Islet precursor cell (in vitro differentiated cells): ENCODE measurements at regions not wholly inside any gene's neighbourhood (a gene's known extent, or its start where the extent isn't known, plus 50 kb on each side); places are given as distances from the start of the nearest gene placed in this dataset.
A peak's percentile ranks its signal among the peaks of the same experiment; 100 is the strongest.

Experiments used
- DNase-seq: peaks from one replicate; pipeline ENCODE4 v3.0.0-alpha.2; 2018

DNA sequence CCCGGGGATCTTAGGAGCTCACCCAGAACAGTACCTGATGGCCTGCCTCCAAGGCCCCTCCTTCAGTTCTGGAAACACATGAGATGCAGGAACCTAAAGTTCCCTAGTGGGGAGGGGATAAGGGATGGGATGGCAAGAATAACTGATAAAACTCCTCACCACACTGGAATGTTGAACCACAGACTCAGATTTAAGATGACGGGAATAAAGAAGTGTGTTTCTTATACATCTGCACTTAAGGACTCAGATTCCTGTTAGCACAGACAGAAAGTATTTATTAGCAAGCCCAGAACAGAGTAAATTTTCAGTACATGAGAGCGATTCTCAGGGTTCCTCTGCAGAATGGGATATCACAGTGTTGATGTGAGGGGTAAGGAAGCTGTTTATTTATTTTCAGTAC is 245.2 kb downstream of the TLE3 start:
- DNase-seq, result no peak

DNA sequence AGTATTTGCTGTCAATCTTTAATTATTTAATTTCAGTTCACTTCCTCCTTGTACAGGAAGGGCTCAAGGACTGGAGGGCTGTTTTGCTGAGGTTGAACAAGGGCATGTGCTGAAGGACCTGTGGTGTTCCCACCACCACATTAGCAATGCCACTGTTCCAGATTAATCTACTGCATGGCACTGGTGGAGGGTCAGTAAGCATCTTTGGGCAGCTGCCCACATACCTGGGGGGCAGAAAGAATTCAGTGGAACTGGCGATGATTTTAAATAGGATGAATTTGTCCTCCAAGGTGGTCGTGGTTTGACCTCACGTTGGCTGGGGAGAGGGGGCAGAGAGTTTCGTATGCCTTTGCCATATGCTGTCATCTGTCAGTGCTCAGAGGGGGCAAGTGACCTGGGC is 244.8 kb downstream of the TLE3 start:
- no peak for DNase-seq

DNA sequence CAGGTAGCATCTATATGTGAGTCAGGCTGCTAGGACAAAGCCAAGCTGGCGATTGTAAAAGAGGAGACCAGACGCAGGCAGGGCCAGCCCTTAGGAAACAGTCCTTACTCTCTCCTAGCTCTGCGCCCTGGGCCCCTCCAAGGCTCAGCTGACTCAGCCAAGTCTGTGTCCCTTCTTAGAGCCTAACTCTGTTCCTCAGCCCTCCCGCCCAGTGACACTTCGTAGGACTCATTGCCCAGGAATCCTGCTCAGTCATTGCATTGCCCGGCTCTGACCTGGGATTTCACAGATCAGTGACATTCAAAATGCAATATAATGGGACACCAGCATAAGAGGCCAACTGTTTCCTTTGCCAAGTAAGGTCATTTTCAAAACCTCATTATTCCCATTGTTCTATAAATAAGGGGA is 244.2 kb downstream of the TLE3 start:
- DNase-seq, result peak; percentile 99

DNA sequence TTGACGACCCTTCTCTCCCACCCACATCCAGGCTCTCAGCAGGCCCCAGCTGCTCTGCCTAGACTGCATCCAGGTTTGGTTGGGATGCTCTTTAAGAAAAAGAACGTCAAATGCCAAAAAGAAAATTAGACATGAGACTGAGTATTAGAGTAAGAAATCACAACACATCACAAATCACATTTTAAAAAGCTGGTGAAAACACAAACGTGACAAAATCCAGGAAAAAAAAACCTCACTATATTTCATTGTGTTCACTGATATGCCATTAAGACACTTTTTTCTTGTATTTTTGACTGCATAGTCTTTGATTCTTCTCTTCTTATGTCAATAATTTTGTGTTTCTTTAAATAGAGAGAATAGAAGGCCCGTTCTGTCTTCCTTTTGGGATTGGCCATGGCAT is 243.7 kb downstream of the TLE3 start:
- no peak for DNase-seq

DNA sequence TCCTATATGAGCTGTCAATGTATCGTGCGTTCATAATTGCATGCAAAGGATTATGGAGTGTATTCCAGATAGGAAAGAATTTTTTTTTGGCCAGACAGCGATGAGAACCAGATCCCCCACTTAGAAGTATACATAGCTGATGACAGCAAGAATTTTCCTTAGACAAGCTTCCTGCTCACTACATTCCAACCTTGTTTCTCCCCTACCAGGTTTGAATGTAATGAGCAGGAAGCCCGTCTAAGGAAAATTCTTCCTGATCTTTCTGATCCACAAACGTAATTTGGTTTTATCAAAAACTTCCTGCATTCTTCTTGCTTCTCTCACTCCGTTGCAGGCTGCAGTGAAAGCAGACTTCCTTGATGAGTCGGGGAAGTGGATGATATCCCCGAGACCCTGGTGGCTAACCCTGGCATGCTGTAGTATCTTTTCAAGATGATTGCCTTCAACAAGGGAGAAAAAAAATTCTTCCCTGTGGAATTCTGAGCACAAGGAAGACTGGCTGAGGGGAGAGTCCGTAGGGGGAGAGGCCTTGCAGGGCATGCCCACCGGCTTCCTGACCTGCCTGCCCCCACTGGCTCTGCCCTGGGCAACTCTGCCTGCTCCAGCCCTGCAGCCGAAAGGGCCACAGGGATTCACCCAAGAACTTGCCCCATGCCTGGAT is 243.1 kb downstream of the TLE3 start:
- DNase-seq, result peak; percentile 78

DNA sequence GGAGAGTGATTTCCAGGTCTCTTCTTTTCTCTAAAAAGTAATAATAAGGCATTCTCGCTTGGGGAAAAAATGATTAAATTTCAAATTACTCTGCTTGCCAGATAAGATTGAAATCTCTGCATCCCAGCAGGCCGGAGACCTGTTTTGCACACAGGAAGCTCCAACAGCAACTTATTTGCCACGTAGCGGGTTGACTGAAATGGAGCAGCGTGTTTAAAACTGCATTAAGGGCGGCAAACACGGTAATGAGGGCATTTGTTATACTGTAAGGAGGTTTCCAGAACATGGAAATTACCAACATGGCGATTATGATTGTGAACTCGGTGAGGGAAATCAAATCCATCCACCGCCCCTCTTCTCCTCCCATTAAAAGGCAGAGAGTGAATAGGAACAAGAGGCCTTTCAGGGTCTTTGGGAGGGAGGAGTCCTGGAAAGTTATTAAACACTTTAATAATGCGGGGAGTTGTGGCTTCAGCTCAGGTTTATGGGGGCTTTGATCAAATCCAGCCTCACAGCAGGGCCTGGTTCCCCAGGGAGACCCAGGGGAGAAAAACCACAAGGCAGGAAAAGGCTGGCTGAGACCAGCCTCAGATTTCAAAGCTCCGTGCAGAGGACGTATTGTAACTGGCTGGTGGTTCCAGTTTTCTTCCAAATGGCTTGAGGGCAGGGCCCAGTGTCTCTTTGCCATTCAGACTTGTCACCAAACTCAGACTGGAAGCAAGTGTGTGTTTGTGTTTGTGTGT is 242.3 kb downstream of the TLE3 start:
- DNase-seq, result peak; percentile 75

DNA sequence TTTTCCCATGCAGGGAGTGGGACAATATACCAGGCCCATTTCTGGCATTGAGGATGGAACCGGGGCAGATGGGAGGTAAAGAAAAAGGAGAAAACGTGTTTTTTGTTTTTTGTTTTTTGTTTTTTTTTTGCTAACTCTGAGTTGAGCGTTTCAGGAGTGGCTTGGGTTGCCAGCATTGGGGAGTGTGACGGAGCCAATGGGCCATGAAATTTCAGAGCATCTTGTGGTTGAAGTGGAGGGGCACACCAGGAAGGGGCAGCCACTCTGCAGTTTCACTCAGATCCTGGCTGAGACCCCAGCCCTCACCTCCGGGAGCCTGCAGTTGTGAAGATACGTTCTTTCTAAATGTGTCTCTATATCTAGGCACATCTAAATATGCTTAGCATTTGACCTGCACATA is 240.5 kb downstream of the TLE3 start:
- no peak for DNase-seq

DNA sequence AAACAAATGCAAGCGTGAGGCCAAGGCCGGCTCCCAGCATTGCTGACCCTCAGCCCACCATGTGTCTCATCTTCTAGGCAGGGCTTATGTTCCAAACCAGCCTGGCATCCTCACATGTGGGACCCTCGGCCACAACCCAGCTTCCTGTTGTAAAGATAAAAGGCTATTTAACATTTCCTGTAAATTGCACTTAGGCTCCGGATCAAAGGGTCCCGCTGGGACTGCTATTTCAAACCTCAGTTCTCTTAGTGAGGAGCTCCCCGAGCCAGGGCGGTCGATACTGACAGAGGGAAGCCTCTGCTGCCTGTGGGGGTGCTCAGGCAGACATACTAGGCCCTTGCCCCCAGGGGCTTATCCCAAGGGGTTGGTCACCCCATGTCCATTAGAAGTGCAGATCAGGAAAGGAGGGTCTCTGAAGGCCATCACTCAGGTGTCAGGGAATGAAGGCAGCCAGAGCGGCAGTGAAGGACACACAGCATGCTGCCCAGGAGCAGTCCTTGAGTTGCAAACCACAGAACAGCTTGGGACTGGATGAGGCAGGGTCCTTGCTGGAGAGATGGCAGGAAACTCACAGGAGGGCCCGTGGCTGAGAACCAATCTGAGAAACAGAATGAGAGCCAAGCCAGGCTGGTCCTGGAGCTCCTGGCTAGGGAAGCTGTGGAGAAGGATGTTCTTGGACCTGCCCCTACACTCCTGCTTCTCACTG is 239.9 kb downstream of the TLE3 start:
- peak; percentile 83 for DNase-seq

DNA sequence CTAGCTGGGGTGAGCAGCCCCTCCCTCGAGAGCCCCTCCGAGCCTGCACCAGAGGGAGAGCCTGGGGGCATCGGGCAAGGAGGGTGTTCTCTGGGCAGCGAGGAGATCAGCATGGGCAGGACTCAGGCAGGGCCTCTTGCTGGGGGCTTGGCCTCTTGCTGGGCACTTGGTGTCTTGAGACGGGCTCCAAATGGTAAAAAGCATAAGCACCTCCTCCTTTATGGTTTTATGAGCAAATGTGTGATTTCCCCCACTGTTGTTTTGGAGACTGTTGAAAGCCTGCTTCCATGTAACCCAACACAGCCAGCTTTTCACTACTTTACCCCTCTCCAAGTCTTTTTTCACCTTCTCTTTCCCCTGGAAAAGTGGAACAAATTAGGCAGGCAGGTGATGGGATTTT is 239.3 kb downstream of the TLE3 start:
- DNase-seq, result no peak

DNA sequence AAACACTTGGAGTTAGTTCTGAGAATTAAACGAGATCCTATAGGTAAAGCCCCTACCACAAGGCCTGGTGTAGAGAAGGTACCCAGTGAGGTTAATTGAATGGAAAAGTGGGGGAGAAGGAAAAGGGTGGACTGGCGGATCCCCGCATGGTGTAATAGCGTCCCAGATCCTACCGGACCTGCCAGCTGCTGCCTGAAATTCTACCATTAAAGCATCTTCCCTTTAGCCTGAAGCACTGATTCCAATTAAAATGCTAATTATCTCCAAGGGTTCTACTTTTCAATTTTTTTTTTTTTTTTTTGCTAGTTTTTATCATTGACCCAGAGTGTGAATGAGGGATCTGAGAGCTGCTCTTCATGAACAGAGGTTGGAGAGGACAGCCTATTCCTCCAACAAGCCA is 237.9 kb downstream of the TLE3 start:
- no peak for DNase-seq

DNA sequence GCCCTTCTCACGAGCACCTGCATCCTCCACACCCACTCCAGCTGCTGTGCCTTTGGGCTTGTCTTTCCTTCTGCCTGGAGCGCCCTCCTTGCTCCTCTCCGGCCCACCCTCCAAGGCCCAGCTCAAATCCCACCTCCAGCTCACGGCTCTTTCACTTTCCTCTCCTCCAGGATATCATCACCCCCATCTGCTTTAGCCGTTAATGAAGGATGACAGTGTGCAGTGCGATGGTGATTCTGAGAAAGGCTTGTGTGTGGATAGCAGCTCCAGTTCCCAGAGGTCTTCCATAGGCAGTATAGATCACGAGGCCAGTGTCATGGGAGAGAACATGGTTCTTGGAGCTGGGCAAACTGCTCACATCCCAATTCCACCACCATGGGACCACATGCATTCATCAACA is 237.4 kb downstream of the TLE3 start:
- DNase-seq, result no peak

DNA sequence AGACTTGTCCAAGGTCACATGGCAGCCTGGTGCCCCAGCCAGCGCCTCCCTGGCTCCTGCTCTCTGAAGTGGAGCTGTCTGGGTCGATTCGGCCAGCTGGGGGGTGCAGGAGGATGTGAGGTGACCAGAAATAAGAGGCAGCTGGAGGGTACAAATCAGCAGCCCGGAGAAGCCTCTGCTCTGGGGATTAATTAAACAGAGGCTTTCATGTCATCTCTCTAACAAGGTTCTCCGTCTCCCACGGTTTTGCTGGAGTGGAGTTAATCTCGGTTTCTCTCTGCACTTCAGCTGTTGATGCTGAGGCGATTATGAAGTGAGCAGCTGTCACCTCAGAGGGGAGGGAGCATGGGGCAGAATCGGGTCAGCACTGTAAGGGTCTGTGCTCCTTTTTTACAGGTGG is 236.8 kb downstream of the TLE3 start:
- DNase-seq, result no peak

DNA sequence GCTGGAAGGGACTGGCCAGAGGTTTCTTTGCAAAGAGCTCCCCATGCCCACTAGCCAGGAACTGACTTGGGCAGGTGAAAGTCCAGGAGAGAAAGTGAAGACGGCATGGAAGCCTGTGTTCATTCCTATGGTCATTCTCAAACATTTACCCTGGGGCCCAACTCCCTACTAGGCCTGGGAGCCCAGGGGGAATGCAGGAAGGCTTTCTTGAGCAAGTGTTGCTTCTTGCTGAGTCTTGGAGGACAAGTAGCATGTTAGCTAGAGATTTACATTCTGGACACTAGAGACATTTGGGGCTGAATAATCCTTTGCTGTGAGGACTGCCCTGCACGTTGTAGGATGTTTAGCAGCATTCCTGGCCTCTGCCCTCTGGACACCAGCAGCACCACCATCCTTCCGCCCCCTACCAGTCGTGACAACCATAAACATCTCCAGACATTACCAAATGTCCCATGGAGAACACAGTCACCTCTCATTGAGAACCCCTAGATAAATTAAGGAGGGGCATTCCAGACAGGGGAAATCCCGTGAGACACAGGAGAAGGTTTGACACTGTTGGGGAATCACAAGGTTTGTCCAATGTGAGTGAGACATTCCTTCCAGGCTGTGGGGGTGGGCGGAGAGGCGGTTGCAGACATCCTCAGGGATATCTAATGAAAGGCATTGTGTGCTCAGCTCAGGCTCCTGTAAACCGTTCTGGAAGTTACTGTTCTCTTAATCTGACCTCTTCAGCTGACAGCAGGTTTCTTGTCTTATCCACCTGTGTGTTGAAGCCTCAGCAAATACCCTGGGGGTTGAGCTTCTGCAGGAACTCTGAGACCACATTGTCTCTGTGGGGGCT is 236.2 kb downstream of the TLE3 start:
- DNase-seq, result peak; percentile 91

DNA sequence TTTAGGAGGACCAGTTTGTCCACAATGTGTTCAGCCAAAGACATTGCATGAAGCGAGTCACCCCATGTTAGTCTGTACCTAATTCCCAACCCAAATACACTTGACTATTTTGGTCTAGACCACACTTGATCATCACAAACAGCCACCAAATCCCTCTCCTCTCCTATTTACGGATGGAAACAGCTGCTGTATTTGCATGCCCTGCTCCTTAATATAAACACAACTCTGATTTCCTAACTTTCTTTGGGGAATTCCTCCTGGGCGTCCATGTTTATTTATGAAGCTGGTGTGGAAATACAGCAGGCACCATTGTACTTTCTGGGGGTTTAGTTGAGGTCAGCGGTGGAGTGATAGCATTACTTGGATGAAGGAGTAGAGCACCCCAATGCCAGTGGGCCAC is 235.2 kb downstream of the TLE3 start:
- no peak for DNase-seq

DNA sequence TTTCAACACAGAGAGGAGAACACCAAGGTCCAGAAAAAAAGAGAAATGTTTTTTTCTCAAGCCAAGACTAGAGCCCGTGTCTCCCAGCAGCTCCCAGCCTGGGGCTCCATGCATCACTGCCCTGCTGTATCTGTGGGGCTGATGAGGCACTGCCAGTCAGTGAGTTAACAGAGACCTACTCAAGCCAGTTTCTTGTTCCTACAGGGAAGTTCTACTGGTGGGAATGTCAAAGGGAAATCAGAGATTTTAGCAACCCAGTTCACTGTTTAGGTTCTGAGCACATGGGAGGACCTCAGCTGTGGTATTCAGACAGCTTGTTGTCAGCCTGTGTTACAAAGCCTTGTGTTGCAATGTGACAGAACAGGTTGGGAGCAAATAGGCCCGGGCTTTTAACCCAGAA is 234.3 kb downstream of the TLE3 start:
- DNase-seq, result peak; percentile 67

DNA sequence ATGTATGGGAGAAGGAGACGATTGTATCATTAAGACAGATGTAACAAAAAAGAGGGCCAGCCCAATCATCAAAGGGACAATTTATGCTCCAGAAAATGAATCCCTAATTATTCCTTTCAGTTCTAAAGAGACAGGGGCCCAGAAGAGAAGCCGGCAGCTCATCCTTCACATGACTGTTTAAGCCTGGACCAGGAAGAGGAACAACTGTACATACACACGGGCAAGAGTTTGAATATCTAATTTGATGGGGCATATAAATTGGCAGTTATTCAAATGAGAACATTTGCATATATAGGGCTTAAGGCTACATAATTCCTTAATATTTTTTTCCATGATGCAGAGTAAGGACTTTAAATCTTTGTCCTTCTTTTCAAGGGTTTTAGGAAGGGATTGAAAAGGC is 232.3 kb downstream of the TLE3 start:
- no peak for DNase-seq

DNA sequence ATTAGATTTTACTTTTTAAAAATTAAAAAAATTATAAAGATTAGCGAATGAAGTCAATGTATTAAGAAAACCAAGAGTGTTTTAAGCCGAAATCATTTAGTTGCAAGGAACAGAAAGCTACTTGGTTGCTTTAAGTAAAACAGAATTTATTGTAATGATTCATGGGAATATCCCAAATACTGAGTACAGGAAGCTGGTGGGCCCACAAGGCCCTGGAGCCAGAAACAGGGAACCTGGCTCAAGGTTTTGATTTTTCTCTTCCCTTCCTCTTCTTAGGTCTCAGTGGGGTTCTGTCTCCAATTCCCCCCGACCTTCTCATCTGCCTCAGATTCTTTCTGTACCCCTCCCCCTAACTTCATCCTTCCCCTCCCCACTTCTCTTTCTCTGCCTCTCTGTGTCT is 229.0 kb downstream of the TLE3 start:
- no peak for DNase-seq

DNA sequence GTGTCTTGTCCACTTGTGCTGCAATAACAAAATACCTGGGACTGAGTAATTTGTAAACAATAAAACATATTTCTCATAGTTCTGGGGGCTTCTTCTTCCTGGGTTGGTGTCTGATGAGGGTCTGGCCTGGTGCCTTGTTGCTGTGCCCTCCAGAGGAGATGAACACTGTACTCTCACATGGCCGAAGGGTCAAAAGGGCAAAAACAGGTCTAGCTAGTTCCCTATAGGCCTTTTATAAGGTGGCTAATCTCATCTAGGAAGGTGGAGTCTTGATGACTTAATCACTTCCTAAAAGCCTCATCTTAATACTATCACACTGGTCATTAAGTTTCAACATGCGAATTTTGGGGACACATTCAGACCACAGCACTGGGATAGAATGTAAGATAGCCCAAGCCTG is 228.4 kb downstream of the TLE3 start:
- DNase-seq, result no peak

DNA sequence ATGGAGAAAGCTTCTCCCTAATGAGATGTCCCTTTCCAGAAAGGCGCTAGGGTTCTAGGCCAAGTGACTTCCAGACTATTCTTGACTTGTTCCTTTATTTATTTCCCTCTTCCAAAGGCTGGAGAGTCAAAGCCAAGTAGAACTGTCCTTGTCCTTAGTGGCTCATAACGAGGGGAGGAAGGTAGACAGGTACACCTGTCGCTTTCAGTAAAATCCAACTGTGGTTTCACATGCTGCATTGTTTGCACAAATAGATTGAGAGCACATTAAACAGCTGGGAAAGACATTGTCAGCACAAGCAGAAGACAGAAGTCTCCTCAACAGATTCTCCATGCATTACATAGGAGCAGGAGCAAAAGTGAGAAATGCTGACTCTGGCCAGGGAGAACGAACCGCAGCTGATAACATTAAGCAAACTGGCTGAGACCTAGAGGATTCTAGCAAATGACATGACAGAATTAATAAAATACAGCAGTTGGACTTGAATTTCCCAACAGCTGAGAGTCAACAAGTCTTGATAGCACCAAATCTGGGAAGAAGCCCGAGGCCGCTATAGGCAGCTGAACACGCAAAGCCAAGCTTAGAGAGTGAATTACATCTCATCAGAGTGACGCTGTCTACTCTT is 227.7 kb downstream of the TLE3 start:
- no peak for DNase-seq

DNA sequence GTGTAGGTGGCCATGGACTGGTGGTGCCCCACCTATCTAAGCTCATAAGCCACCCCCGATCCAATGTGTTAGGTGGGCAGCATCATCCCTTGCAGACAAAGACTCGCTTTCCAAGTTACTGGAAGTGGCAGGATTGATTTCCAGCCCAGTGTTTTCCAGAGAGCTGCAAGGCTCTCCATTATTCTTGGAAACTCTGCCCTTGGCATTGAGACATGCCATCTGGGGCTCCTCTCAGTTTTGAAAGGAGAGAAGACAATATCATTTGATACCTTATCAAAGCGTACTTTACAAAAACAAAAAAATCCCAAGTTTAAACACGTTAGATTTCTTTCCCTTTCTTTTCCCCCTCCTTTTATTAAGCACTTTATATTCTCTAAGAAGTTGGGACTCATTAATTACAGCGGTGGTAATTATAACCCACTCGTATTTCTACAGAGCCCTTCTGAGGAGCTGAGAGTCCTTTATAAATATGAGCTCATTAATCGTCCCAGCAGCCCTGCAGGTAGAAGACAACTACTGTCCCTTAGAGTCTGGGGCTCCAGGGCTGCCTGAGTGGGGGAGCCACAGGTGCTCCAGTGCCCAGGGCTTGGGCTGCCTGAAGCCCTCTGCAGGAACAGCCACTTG is 226.1 kb downstream of the TLE3 start:
- DNase-seq, result no peak

DNA sequence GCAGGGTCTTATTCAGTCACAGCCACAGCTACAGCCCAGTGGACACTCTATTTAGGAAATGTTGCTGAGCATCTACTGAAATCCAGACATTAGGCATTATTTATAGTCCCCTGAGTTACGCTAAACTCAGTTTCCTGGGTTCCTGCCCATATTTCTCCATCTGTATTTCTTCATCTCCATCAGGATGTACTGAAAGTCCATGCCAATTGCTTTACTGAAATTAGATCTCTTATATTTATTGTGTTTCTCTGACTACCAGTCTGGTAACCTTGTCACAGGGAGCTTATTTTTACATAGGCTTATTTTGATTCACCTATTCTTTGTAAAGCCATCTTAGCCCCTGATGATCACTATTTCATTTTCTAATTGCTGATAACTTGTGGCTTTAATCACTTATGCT is 223.9 kb downstream of the TLE3 start:
- DNase-seq, result no peak

DNA sequence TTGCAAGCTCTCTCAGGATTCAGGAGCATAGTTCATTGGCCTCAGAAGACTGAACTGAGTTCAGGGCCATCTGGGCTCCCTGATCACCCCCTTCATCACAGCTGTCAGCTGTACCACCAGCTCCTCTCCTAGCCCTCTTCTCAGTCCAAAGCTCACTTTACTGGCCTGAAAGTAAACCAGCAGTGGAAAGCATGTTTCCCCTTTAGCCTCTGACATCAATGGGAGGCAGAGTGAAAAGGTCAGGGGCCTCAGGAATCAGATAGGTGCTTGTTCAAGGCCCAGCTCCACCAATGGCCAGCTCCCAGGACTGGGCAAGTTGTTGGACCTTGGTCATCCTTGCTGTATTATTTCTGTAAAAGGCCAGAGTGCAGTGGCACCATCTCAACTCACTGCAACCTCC is 223.4 kb downstream of the TLE3 start:
- no peak for DNase-seq
